GM23248 (cell line): ENCODE measurements at regions not wholly inside any gene's neighbourhood (a gene's known extent, or its start where the extent isn't known, plus 50 kb on each side); places are given as distances from the start of the nearest gene placed in this dataset.

Experiments
- EZH2 ChIP-seq: fragments of 200-600 bp; sonication (generic); IDR thresholded peaks from 2 replicates; pipeline ENCODE4 v1.6.1; 2018; ENCODE audit warnings: antibody characterized with exemption, mild to moderate bottlenecking; ENCODE audit not compliant: insufficient read depth, poor library complexity, severe bottlenecking
- EZH2phosphoT487 ChIP-seq: fragments of 200-600 bp; sonication (generic); IDR thresholded peaks from 2 replicates; pipeline ENCODE4 v1.6.1; 2018; ENCODE audit warnings: antibody characterized with exemption, moderate library complexity, mild to moderate bottlenecking, low read depth; ENCODE audit not compliant: insufficient read depth

GRCh38 chr6:145279993-145280392, 455.3 kb downstream of the EPM2A start:
- TF ChIP-seq EZH2phosphoT487 (no peak), EZH2 (no peak)
